HG03039 (cell line): ENCODE measurements at regions not wholly inside any gene's neighbourhood (a gene's known extent, or its start where the extent isn't known, plus 50 kb on each side); places are given as distances from the start of the nearest gene placed in this dataset.

Experiments used
- ATAC-seq: cut with Tn5 transposase; IDR thresholded peaks from one replicate; pipeline ENCODE4 v1.9.1; 2021; ENCODE audit warnings: mild to moderate bottlenecking, moderate library complexity; ENCODE audit not compliant: unreplicated experiment

DNA sequence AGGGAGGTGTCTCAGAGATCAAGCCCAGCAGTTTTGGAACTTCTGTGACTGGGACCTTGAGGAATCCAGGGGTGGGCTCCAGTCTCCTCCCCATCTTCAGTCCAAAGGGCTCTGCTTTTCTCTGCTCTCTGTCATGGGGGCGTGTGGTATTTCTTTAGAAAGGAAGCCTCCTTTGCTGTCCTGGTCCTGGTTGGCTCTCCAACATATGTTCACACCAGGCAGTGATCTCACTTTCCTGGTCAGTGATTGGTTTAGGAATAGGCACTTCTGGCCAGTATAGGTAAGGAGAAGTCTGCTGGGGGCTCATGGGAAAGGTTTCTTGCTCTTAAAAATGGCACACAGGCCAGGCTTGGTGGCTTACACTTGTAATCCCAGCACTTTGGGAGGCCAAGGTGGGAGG is 115.5 kb upstream of the HAAO start:
- ATAC-seq, result no peak

DNA sequence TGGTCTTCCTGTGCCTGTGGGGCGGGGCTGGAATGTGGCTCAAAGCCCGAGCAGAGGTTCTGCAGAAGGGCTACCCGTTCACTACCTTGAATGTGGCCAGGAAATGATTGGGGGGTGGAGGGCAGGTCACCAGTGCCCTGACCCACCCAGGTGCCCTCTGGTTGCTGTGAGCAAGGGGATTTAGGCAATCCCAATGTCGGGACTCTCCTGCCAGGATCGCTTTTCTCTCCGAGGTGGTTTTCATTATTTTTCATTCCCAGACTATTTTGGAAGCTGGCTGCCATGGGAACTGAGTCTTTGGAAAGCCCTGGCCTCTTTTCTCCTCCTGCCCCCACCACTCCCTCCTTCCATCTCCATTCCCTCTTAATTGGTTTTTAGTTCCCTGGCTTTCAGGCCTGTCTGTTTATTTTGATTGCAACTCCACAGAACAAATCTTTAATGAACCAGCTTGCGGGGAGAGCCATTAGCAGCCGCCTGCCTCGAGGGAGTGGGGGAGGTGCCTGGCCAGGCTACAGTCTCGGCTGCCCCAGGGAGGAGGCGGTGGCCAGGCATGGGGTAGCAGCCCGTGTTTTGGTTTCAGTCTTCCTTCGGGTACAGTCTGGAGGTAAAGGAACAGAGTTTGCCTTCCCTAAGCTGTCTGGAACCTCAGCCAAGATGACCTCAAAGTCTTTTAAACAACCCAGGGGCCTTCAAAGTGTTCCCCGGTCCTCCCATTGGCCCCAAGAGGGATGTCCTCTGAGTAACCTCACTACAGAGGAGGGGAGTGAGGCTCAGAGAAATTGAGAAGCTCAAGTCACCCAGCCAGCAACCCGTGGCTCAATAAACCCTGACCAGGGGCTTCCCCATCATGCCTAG is 114.4 kb upstream of the HAAO start:
- ATAC-seq, result no peak

DNA sequence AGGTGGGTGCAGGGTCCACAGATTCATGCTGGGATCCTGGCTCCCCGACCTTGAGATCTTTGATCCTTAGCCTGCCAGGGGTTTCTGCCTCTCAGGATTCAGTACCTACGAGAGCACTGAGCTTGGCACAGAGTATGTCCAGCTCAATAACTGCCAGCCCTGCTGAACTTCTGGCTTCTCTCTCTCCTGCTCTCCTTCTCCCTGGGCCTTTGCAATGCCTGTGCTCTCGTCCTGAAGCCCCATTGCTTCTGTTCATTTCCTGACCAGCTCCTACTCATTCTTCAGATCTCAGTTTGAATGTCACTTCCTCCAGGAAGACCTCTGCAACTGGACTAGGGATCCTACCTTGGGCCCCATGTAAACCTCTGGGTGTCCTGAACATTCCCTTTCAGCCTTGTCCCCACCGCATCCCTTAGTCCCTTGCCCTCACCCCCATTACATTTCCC is 113.8 kb upstream of the HAAO start:
- no peak for ATAC-seq

DNA sequence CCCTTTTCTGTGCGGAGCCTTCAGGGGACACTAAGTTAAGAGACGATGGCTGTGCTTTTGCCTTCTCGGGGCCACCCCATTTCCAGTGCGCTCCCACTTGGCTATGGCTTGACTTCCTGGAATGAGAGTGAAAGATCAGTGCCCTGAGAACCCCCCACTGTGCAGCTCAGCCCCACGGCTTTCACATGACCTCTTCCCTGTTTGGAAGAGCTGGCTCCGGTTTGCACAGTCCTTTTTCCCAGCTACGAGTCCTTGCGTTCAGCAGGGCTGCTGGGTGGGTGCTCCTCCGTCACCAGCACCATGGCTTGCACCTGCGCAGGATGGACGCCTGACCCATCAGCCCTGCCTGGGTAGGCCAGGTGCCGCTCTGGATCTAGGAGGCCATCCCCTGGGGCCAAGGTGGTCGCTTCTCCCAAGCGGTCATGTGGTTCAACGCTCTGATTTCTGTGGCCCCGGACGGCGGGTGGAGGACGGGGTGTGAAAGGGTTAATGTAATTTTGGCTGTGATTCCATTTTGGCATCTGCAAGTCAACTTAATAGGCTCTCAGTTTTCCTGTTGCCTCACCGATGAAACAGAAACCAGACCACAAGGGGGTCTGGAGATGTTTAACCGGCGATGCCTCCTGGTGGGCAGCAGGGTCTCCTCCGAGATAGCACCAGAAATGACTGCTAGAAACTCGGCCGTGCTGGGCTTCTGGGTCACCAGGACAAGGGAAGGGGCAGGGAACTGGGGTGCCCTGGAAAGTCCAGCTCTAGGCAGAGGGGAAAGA is 113.1 kb upstream of the HAAO start:
- ATAC-seq, result no peak

DNA sequence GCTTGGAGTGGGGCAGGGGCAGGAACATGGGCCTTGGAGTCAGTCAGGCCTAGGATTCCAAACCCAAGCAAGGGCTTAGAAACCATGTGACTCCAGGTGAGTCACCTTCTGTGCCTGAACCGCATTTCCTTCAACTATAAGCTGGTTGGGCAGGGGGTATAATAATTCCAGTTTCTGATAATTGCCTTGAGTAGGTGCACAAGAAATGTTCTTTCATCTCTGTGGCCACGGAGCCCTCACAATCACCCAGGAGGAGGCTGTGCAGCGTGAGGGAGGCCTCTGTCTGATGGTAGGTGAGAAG is 112.1 kb upstream of the HAAO start:
- ATAC-seq, result no peak

DNA sequence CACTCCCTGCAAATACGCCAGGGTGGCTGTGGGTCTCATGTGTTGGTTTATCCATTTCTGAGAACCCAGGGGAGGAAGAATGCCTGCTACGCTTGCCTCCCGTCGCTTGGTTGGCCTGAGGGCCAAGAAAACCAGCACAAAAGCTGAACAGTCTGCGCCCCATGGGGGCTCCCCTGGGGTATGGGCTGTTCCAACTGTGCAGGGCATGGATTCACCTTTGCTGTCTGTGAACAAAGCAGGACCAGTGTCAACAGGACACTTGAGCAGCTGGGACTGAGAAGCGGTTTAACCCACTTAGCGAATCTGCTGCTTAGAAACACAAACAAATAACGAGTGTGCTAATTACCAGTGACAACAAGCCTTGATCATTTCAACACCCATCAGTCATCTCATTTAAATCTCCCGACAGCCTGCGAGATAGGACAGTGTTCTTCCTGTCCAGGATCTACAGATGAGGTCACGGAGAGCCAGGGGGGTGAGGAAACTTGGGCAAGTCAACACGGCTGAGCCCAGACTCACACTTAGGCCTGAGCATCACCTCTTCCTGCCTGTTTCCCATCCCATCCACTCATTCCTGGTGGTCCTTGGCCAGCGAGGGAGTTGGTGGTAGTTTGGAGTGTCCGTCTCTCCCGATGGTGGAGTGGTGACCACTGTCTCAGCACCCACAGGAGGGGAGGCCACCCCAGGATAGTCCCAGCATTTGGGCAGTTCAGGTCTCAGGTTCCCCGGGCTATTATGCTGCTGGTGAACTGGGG is 111.6 kb upstream of the HAAO start:
- ATAC-seq, result no peak

DNA sequence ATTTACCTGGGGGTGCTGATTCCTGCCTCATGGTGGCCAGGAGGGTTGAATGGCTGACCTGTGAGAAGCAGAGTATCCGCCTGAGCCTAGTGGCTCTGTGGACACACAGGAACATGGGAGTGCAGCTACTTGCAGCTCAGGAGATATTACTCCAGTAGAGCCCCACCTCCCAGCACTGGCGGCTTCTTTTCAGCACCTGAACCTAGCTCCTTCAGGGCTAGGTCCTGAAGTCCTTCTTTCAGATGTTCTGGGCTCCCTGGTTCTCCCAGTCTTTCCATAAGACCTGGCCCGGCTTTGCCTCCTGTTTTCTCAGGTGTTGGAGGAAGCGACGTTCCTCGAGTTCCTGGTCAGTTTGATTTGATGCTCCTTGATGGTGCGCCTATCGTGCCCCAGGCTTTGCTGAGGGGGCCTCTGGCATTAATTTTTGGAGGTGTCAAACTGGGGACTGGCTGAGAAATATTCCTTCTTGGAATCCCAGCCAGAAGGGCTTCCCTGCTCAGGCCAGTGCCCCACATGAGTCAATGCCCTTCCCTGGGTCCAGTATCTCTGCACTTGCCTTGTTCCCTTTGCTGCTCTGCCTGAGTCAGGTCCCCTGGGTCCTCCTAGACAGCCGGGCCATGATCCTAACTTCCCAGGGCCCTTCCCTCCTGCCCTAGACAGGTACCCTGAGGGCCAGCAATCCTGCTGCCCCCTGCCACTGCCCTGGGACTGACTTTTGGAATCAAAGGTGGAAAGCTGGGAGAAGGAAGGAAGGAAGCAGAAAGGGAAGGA is 110.7 kb upstream of the HAAO start:
- ATAC-seq, result no peak

DNA sequence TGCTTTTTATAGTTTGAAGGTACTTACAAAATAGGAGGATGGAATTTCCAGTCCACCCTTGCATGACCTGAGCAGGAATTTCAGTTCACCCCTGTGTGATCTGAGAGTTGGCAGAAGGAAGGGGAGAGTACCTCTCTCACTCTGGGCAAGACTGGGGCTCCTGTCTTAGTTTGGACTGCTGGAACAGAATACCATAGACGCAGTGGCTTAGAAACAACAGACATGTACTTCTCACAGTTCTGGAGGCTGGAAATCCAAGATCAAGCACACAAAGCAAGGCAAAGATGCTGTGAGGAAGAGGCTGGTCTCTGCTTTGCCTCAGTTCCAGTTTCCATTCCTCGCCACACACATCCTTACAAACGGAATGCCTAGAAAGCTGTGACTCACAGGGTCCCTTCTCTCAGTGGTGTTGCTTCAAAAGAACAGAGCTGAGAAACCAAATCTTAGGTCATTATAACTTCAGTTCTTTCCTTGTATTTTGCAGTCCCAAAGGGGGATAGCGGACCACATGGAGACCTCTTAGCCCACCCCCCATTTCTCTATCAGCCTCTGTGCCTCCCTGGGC is 108.8 kb upstream of the HAAO start:
- no peak for ATAC-seq

DNA sequence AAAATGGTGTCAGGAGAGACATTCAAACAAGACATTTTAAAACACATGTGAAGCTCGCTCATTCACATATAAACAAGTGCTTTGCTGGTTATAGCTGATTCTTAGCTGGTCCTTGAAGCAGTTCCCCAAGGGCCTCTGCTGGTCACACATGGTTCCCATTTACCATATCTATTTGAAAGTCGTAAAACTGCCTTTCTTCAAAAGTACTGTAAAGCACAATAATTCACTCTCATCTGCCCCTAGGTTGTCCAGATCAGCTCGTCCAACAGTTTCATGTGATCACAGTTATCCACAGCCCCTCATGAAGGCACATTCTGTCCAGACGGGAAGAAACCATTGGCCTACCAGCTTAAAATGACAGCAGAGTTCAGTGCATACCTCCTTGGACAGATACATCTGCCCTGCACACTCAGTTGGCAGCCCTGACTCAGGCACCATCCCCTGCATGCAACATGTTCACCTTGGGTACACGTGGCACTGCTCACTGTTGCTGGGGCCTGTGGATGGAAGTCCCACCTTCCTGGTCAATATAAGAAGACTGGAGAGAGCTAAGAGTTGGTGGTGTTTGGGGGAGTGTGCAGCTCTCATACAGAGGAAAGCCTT is 108.0 kb upstream of the HAAO start:
- no peak for ATAC-seq

DNA sequence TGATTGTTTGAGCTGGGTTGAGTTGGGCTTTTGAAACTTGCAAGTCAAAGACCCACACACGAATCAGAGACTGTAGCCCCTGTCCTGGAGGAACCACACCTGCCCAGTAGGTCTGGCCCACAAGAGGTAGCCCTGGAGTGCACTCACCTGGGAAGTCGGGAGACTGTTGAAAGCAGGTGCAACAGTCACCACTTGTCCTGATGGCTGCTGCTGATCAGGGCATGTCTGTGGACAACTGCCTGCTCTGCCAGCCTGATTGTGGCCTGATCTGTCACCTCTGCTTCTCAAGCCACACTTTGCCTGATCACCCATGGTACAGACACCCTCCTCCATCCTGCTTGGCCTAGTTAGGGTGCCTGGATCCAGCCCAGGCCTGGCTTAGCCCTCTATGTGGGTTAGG is 105.0 kb upstream of the HAAO start:
- no peak for ATAC-seq

DNA sequence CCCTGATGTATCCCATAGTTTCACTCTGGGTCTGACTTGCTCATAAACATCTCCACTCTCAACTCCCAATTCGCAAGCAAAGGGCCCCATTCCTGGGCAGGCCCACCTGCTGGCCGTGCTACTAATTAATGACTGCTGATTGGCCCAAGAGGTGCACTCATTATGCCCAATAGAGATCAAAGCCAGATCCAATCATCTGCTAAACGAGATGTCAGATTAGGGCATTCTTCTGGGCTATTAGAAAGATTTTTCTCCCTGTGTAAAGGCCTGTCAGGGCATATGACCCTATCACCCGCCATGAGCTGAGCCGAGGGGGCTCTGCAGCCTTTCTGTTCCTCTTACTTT is 103.4 kb upstream of the HAAO start:
- ATAC-seq, result no peak

DNA sequence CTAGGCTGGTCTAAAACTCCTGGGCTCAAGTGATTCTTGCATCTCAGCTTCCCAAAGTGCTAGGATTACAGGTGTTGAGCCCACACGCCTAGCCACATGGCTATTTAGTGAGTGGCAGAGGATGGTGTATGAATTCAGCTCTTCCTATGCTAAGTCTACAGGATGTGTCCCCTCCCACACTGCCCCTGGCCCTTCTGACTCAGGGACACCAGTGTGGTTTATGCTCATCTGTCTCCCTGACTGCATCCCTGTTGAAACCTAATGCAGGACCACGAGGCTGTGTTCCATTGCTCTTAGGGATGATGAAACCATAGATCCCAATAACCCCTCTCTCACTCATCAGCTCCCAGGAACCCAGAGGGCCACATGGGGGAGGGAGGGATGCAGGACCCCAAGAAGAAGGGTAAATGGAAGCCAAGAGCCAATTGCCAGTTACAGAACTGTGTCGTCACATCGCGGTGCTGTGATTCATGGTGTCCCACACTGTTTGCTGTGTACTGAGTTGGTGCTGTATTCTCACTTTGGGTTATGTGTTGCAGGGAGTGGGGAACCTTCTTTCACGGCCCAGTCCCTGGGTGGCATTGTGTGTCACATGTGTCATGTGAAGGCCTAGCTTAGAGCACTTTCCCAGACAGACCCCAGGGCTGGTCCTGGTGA is 102.9 kb upstream of the HAAO start:
- ATAC-seq, result no peak

DNA sequence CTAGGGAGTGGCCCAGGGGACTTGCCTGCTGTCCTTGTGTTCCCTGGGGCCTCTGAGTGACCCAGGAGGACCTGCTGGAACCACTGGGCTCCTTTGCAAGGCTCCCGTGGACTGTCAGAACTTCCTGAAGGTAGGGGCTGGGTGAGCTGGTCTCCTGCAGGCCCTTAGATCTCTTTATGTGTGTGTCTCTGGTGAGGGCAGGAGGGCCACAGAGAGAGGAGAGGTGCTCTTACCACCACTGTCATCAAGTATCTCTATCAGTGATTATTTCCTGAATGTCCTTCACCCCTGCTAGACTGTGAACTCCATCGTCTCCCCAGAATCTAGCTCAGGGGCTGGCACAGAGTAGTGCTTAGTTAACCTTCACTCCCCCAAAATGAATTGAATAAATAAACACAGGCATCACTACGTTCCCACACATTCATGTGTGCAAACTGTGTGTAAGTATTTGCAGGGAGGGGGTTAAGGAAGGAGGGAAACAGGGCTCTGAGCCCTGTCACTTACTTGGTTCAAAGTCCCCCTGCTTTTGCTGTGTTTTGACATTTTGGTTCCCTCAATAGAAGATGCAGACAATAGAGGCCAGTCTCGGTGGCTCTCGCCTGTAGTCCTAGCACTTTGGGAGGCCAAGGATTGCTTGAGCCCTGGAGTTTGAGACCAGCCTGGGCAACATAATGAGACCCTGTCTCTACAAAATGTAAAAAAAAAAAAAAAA is 100.8 kb upstream of the HAAO start:
- ATAC-seq, result no peak

DNA sequence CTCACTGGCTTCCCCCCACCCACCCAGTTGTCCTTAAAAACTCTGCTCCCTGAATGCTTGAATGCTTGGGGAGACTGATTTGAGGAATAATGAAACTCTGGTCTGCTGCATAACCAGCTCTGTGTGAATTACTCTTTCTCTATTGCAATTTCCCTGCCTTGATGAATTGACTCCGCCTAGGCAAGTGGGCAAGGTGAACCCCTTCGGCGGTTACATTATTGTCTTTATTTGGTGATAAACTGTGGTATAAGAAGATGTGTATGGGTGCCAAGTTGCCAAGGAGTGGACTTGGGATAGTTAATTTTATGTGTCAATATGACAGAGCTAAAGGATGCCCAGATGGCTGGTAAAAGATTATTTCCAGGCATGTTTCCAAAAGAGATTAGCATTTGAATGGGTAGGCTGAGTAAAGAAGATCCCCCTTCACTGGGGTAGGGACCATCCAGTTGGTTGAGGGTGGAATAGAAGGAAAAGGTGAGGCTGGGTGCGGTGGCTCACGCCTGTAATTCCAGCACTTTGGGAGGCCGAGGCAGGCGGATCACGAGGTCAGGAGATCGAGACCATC is 98.5 kb upstream of the HAAO start:
- ATAC-seq, result no peak

DNA sequence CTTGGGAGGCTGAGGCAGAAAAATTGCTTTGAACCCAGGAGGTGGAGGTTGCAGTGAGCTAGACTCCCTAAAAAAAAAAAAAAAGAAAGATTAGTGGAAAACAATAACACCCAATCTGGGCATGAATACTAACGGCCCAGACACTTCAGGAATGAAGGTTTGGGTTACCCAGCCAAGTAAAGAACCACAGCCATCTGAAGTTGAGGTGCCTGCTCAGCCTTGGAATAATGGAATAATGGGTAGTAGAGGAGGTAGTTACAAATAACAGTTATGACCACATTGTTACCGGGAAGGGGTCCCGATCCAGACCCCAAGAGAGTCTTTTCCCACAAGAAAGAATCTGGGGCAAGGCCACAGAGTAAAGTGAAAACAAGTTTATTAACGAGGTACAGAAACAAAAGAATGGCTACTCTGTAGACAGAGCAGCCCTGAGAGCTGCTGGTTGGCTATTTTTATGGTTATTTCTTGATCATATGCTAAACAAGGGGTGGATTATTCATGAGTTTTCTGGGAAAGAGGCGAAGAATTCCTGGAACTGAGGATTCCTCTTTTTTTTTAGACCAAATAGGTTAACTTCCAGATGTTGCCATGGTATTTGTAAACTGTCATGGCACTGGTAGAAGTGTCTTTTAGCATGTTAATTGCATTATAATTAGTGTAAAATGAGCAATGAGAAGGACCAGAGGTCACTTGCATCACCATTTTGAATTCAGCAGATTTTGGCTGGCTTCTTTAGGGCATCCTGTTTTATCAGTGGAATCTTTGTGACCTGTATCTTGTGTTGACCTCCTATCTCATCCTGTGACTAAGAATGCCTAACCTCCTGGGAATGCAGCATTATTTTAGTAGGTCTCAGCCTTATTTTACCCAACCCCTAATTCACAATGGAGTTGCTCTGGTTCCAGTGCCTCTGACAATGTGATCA is 96.2 kb upstream of the HAAO start:
- ATAC-seq, result no peak

DNA sequence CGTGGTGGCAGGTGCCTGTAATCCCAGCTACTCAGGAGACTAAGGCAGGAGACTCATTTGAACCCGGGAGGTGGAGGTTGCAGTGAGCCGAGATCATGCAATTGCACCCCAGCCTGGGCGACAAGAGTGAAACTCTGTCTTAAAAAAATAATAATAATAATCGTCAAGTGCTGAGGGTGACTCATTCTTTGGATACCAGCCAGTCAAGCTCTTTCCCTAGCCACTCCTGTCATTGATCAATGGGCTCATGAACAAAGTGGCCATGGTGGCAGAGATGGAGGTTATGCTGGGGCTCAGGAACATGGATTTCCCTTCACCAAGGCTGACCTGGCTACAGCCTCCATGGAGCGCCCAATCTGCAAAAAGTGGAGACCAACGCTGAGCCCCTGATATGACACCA is 94.5 kb upstream of the HAAO start:
- ATAC-seq, result no peak

DNA sequence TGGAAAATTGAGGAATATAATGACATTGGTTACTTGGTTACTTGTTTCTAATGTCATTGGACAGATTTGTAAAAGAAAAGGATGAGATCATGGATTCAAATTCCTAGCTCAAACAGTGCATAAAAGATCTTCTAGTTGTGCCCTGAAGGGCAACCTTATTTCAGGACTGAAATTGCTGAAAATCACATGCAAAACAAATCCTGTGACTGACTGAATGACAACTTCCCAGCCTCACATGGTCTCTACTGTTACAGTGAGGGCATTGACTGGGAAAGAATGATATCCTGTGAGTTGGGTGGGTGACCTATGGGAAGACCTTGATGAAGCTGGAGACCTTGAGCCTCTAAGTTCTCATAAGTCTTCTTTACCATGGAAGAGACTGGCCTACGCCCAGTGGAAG is 90.4 kb upstream of the HAAO start:
- ATAC-seq, result no peak

DNA sequence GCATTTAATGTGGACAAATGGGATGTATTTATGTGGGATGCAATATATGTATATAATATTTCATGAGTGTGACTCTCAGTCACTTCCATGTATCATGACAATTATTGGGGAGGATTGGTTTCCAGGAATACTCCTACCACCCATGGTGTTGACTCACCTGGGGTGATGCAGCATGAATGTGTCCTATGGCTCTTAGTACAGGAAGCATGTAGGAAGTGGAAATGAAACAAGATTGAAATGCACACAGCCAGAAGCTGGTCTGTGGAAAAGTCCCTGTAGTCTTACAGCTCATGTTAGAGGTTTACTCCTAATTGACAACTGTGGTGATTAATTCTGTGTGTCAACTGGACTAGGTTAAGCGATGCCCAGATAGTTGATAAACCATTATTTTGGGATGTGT is 89.3 kb upstream of the HAAO start:
- no peak for ATAC-seq
